A549 (cell line): ENCODE measurements at regions not wholly inside any gene's neighbourhood (a gene's known extent, or its start where the extent isn't known, plus 50 kb on each side); places are given as distances from the start of the nearest gene placed in this dataset.

Experiments used
- EP300 ChIP-seq, 2 experiments: fragments of >200 bp; sonication (Bioruptor Twin); formaldehyde crosslinking; IDR thresholded peaks; 2 replicates in 1 of 2; 3 replicates in 1 of 2; pipeline ENCODE4 v1.6.1; 2016 to 2017
- FOXS1 ChIP-seq: fragments of 250-450 bp; sonication (Bioruptor Pico); IDR thresholded peaks from 2 replicates; pipeline ENCODE4 v1.5.0; 2020; ENCODE audit warnings: mild to moderate bottlenecking, moderate library complexity
- JUN ChIP-seq, 2 experiments: fragments of >200 bp; sonication (Bioruptor Twin); formaldehyde crosslinking; IDR thresholded peaks; 2 replicates in 1 of 2; 3 replicates in 1 of 2; pipeline ENCODE4 v1.6.1; 2016 to 2017
- KDM1A ChIP-seq: fragments of 200-600 bp; sonication (generic); IDR thresholded peaks from 2 replicates; pipeline ENCODE4 v1.6.1; 2016; ENCODE audit warnings: low read depth, mild to moderate bottlenecking
- PHF8 ChIP-seq: fragments of 200-600 bp; sonication (generic); IDR thresholded peaks from 2 replicates; pipeline ENCODE4 v1.6.1; 2016; ENCODE audit warnings: low read depth, mild to moderate bottlenecking, antibody characterized with exemption, moderate library complexity, borderline replicate concordance
- POLR2A ChIP-seq: IDR thresholded peaks from 2 replicates; pipeline ENCODE4 v1.6.1; 2012; ENCODE audit warnings: mild to moderate bottlenecking, low read length
- RNF2 ChIP-seq: fragments of 200-600 bp; sonication (generic); IDR thresholded peaks from 2 replicates; pipeline ENCODE4 v1.6.1; 2016; ENCODE audit warnings: low read depth, mild to moderate bottlenecking, antibody characterized with exemption, moderate library complexity, borderline replicate concordance
- SMC3 ChIP-seq: fragments of >200 bp; sonication (Bioruptor Twin); formaldehyde crosslinking; IDR thresholded peaks from 3 replicates; pipeline ENCODE4 v1.6.1; 2018; ENCODE audit warnings: inconsistent platforms
- SREBF2 ChIP-seq: fragments of 450-650 bp; IDR thresholded peaks from 2 replicates; pipeline ENCODE4 v1.6.1; 2014; ENCODE audit warnings: mild to moderate bottlenecking, moderate library complexity
- TFCP2L1 ChIP-seq: fragments of 250-450 bp; sonication (Bioruptor Pico); IDR thresholded peaks from 2 replicates; pipeline ENCODE4 v1.5.0; 2021; ENCODE audit warnings: mild to moderate bottlenecking
- TF ChIP-seq, protein P1 (sequence below): IDR thresholded peaks from 2 replicates; pipeline ENCODE4 v1.6.1; 2012
- TF ChIP-seq, protein P2 (sequence below): fragments of >200 bp; sonication (Bioruptor Twin); formaldehyde crosslinking; IDR thresholded peaks from 3 replicates; pipeline ENCODE4 v1.5.1; 2016
- TF ChIP-seq, protein P3 (sequence below): fragments of 450-650 bp; IDR thresholded peaks from 2 replicates; pipeline ENCODE4 v1.6.1; 2014; ENCODE audit warnings: antibody characterized with exemption
- TF ChIP-seq, protein P4 (sequence below): fragments of >200 bp; sonication (Bioruptor Twin); formaldehyde crosslinking; IDR thresholded peaks from 3 replicates; pipeline ENCODE4 v1.6.1; 2016

DNA sequence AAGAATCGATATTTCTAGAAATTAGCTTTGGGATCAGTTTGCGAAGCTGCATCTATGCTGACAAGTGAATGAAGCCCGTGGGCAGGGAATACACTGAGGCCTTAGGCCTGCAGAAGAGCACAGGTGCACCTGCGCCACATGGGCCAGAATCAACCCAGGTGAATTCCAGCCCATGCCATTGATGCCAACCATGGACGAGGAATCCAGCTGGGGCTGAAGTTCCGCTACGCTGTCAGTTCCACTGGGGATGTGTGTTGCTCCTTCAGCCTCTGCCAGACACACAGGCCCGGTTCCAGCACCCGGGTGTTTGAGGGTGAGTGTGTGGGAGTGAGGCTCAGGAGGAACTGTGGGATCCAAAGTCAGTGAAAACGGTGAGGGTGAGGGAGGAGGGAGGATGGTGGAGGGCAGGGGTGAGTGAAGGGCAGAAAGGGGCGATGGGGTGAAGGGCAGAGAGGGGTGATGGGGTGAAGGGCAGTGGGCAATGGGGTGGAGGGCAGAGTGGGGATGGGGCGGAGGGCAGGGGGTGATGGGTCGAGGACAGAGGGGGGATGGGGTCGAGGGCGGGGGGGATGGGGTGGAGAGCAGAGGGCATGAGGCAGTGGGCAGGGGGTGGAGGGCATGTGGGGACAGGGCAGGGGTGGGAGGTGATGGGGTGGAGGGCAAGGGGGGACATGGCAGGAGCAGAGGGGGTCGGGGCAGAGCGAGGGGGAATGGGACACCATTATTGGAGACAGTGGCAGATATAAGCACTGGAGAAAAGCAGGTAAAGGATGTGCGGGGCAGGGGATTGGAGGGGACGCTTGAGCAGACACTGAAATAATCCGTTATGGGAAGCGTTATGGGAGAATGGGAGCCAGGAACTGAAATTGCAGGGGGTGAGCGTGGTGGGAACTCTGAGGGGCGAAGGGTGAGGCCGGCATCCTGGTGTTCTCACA is 931.6 kb downstream of the BRD1 start:
- TF ChIP-seq, protein P1, sequence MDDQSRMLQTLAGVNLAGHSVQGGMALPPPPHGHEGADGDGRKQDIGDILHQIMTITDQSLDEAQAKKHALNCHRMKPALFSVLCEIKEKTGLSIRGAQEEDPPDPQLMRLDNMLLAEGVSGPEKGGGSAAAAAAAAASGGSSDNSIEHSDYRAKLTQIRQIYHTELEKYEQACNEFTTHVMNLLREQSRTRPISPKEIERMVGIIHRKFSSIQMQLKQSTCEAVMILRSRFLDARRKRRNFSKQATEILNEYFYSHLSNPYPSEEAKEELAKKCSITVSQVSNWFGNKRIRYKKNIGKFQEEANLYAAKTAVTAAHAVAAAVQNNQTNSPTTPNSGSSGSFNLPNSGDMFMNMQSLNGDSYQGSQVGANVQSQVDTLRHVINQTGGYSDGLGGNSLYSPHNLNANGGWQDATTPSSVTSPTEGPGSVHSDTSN = no peak
- TF ChIP-seq, protein P2, sequence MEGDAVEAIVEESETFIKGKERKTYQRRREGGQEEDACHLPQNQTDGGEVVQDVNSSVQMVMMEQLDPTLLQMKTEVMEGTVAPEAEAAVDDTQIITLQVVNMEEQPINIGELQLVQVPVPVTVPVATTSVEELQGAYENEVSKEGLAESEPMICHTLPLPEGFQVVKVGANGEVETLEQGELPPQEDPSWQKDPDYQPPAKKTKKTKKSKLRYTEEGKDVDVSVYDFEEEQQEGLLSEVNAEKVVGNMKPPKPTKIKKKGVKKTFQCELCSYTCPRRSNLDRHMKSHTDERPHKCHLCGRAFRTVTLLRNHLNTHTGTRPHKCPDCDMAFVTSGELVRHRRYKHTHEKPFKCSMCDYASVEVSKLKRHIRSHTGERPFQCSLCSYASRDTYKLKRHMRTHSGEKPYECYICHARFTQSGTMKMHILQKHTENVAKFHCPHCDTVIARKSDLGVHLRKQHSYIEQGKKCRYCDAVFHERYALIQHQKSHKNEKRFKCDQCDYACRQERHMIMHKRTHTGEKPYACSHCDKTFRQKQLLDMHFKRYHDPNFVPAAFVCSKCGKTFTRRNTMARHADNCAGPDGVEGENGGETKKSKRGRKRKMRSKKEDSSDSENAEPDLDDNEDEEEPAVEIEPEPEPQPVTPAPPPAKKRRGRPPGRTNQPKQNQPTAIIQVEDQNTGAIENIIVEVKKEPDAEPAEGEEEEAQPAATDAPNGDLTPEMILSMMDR = no peak
- TF ChIP-seq EP300 (IDR thresholded peaks at IDR 0.05) (no peak), RNF2 (no peak), SMC3 (no peak), JUN (IDR thresholded peaks at IDR 0.05) (no peak), FOXS1 (CRISPR knock-in tag) (no peak), SREBF2 (no peak), PHF8 (no peak), TFCP2L1 (CRISPR knock-in tag) (no peak), KDM1A (no peak), POLR2A (no peak)
- TF ChIP-seq, protein P3, sequence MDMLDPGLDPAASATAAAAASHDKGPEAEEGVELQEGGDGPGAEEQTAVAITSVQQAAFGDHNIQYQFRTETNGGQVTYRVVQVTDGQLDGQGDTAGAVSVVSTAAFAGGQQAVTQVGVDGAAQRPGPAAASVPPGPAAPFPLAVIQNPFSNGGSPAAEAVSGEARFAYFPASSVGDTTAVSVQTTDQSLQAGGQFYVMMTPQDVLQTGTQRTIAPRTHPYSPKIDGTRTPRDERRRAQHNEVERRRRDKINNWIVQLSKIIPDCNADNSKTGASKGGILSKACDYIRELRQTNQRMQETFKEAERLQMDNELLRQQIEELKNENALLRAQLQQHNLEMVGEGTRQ = no peak
- TF ChIP-seq, protein P4, sequence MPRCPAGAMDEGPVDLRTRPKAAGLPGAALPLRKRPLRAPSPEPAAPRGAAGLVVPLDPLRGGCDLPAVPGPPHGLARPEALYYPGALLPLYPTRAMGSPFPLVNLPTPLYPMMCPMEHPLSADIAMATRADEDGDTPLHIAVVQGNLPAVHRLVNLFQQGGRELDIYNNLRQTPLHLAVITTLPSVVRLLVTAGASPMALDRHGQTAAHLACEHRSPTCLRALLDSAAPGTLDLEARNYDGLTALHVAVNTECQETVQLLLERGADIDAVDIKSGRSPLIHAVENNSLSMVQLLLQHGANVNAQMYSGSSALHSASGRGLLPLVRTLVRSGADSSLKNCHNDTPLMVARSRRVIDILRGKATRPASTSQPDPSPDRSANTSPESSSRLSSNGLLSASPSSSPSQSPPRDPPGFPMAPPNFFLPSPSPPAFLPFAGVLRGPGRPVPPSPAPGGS = no peak
